B cell (primary cell): ENCODE measurements at regions not wholly inside any gene's neighbourhood (a gene's known extent, or its start where the extent isn't known, plus 50 kb on each side); places are given as distances from the start of the nearest gene placed in this dataset.

Source experiments
- ATAC-seq: fragments of 200-7000 bp; cut with Tn5 transposase; one replicate; pipeline ENCODE4 v1.10.0; 2021; ENCODE audit warnings: low read depth, mild to moderate bottlenecking, moderate number of reproducible peaks, moderate library complexity
- CTCF ChIA-PET: fragments of 350-600 bp; sonication (Branson Sonifier 250); formaldehyde crosslinking; loops from one replicate; lab custom pipeline; 2021; ENCODE audit warnings: antibody characterized with exemption, inconsistent platforms; lab: Charles Lee
- POLR2A ChIA-PET: fragments of 350-600 bp; sonication (Branson Sonifier 250); formaldehyde crosslinking; loops from one replicate; lab custom pipeline; 2021; ENCODE audit warnings: antibody characterized with exemption; lab: Charles Lee
- DNase-seq: peaks from one replicate; pipeline ENCODE4 v3.0.0; 2013
- H2AFZ ChIP-seq: 2 replicates; pipeline ENCODE4 v1.6.1; 2012; ENCODE audit warnings: mild to moderate bottlenecking, low read depth, low read length; ENCODE audit not compliant: insufficient read depth, poor library complexity, severe bottlenecking
- H3K27ac ChIP-seq, 2 donors: 1 replicate in 1 of 2; 2 replicates in 1 of 2; pipeline ENCODE4 v1.5.1; 2012 to 2013; ENCODE audit warnings: low read length in 2 of 2, mild to moderate bottlenecking in 2 of 2, moderate library complexity in 1 of 2
- H3K27me3 ChIP-seq, 4 experiments: fragments of 200-600 bp in 1 of 4; sonication (generic) in 1 of 4; replicated peaks in 1 of 4; 1 replicate in 2 of 4; 2 replicates in 2 of 4; pipeline versions ENCODE4 v1.6.1 to v1.7.0; 2013 to 2016; ENCODE audit warnings: low read length in 3 of 4, mild to moderate bottlenecking in 2 of 4, mixed read lengths in 1 of 4, moderate library complexity in 1 of 4; ENCODE audit not compliant: insufficient read depth in 4 of 4, control insufficient read depth in 3 of 4; ENCODE audit errors: control extremely low read depth in 1 of 4
- H3K36me3 ChIP-seq, 2 experiments: replicated peaks in 1 of 2; 1 replicate in 1 of 2; 2 replicates in 1 of 2; pipeline versions ENCODE4 v1.6.1 to v1.7.1; 2013; ENCODE audit warnings: low read length in 1 of 2; ENCODE audit not compliant: insufficient read depth in 2 of 2, control insufficient read depth in 1 of 2; ENCODE audit errors: control extremely low read depth in 1 of 2, extremely low read depth in 1 of 2
- H3K4me1 ChIP-seq, 2 donors: fragments of 200-600 bp in 1 of 2; sonication (generic) in 1 of 2; 1 replicate in 1 of 2; 2 replicates in 1 of 2; pipeline versions ENCODE4 v1.5.1 to v1.6.1; 2013 to 2017; ENCODE audit warnings: low read length in 2 of 2; ENCODE audit not compliant: control insufficient read depth in 2 of 2, insufficient read depth in 2 of 2
- H3K4me2 ChIP-seq: replicated peaks from 2 replicates; pipeline ENCODE3; 2012; ENCODE audit warnings: mild to moderate bottlenecking, low read depth, low read length; ENCODE audit not compliant: poor library complexity, severe bottlenecking
- H3K4me3 ChIP-seq, 5 experiments: fragments of 200-600 bp in 1 of 5; sonication (generic) in 1 of 5; 1 replicate in 3 of 5; 2 replicates in 2 of 5; pipeline versions ENCODE4 v1.5.1 to v1.7.0; 2011 to 2016; ENCODE audit warnings: low read length in 4 of 5, mild to moderate bottlenecking in 4 of 5, low read depth in 2 of 5, control low read depth in 1 of 5, moderate library complexity in 1 of 5; ENCODE audit not compliant: insufficient read depth in 1 of 5; ENCODE audit errors: control extremely low read depth in 1 of 5, extremely low read depth in 1 of 5
- H3K79me2 ChIP-seq: fragments of 200-600 bp; sonication (generic); one replicate; pipeline ENCODE4 v1.6.0; 2016; ENCODE audit warnings: low read length; ENCODE audit not compliant: control insufficient read depth, insufficient read depth
- H3K9ac ChIP-seq: fragments of 200-600 bp; sonication (generic); 2 replicates; pipeline ENCODE4 v1.6.1; 2017; ENCODE audit warnings: mild to moderate bottlenecking, low read length, moderate library complexity
- H3K9me3 ChIP-seq, 3 donors: one replicate each; pipeline versions ENCODE4 v1.6.1 to v1.7.1; 2013; ENCODE audit warnings: low read length in 2 of 3; ENCODE audit not compliant: control insufficient read depth in 2 of 3, insufficient read depth in 1 of 3; ENCODE audit errors: control extremely low read depth in 1 of 3
- H4K20me1 ChIP-seq: 2 replicates; pipeline ENCODE4 v1.6.0; 2012; ENCODE audit warnings: mild to moderate bottlenecking, low read length; ENCODE audit not compliant: insufficient read depth, control insufficient read depth, poor library complexity, severe bottlenecking
- H3K27ac Mint-ChIP-seq: one replicate; pipeline ENCODE4 v1.8.0; 2021; ENCODE audit warnings: mixed read lengths
- H3K27me3 Mint-ChIP-seq: one replicate; pipeline ENCODE4 v1.8.0; 2021; ENCODE audit warnings: mixed read lengths
- H3K4me1 Mint-ChIP-seq: one replicate; pipeline ENCODE4 v1.8.0; 2021; ENCODE audit warnings: mixed read lengths
- H3K4me3 Mint-ChIP-seq: one replicate; pipeline ENCODE4 v1.8.0; 2021; ENCODE audit warnings: mixed read lengths
- H3K9me3 Mint-ChIP-seq: one replicate; pipeline ENCODE4 v1.8.0; 2022; ENCODE audit warnings: mixed read lengths; ENCODE audit not compliant: insufficient read depth
- CTCF ChIP-seq: fragments of 200-600 bp; IDR thresholded peaks from one replicate; pipeline ENCODE4 v1.8.0; 2022; ENCODE audit warnings: antibody characterized with exemption, mild to moderate bottlenecking
- EZH2 ChIP-seq: IDR thresholded peaks from 2 replicates; pipeline ENCODE4 v1.6.1; 2012; ENCODE audit warnings: borderline replicate concordance, low read depth, mild to moderate bottlenecking, moderate library complexity, low read length; ENCODE audit not compliant: insufficient read depth, poor library complexity, severe bottlenecking
- WGBS: methylation state at CpG from one replicate; pipeline ENCODE4 v1.1.5; 2013; ENCODE audit warnings: missing lambda C conversion rate; ENCODE audit not compliant: insufficient coverage; 5-methylcytosine and 5-hydroxymethylcytosine counted together
- intact Hi-C: fragments of 100-400 bp; cut with micrococcal nuclease; formaldehyde crosslinking; loops from one replicate; pipeline ENCODE4 v1.10.0; 2022

- Histone ChIP-seq H3K36me3 (no peaks in the 10 kb centered on the region), H4K20me1 (no peaks in the 10 kb centered on the region), H2AFZ (no peak overlapping the region), H3K27me3 (no peaks in the 10 kb centered on the region), H3K27ac (no peak overlapping the region), H3K4me3 (no peak overlapping the region), H3K4me2 (no peak overlapping the region), H3K9ac (no peak overlapping the region), H3K4me1 (no peaks in the 10 kb centered on the region), H3K79me2 (no peaks in the 10 kb centered on the region), H3K9me3 (no peaks in the 10 kb centered on the region)
- H3K27me3 Mint-ChIP-seq = no peaks in the 10 kb centered on the region
- no peak overlapping the region for H3K4me3 Mint-ChIP-seq
- ATAC-seq = no peak
- no peak for TF ChIP-seq CTCF
- TF ChIP-seq EZH2 = no peak
- no peak for DNase-seq
- peaks cover 2% of the 10 kb centered on the region for H3K9me3 Mint-ChIP-seq
- no peaks in the 10 kb centered on the region for H3K4me1 Mint-ChIP-seq
- no peak overlapping the region for H3K27ac Mint-ChIP-seq
- ChIA-PET POLR2A (no interaction called here), CTCF (no interaction called here)
- WGBS = no CpG with 5 or more reads among the region's 2 CpGs
- intact Hi-C loops = no loop called here
These were observed 1333.7 kb upstream of the CELF4 start for GRCh38 chr18:38899252-38899651.

GRCh38 chr18:38898167-38898566, 1332.6 kb upstream of the CELF4 start:
- TF ChIP-seq CTCF (no peak), EZH2 (no peak)
- ChIA-PET CTCF (no interaction called here), POLR2A (no interaction called here)
- no peak overlapping the region for H2AFZ ChIP-seq
- DNase-seq (no peak), ATAC-seq (no peak)
- H3K4me3 Mint-ChIP-seq = no peak overlapping the region
- H3K4me1 ChIP-seq = no peaks in the 10 kb centered on the region
- no peaks in the 10 kb centered on the region for H3K36me3 ChIP-seq
- no peak overlapping the region for H3K4me2 ChIP-seq
- H3K79me2 ChIP-seq = no peaks in the 10 kb centered on the region
- H3K9me3 ChIP-seq = no peaks in the 10 kb centered on the region
- H3K27ac Mint-ChIP-seq = no peak overlapping the region
- H3K27me3 Mint-ChIP-seq = no peaks in the 10 kb centered on the region
- H3K9me3 Mint-ChIP-seq = peaks cover 2% of the 10 kb centered on the region
- H3K27me3 ChIP-seq = no peaks in the 10 kb centered on the region
- no peak overlapping the region for H3K27ac ChIP-seq
- intact Hi-C loops = no loop called here
- H3K4me1 Mint-ChIP-seq = no peaks in the 10 kb centered on the region
- H3K4me3 ChIP-seq = no peak overlapping the region
- no peaks in the 10 kb centered on the region for H4K20me1 ChIP-seq
- no CpG with 5 or more reads among the region's 3 CpGs for WGBS
- H3K9ac ChIP-seq = no peak overlapping the region
